Parathyroid adenoma (tissue), 2 donors: ENCODE measurements at regions not wholly inside any gene's neighbourhood (a gene's known extent, or its start where the extent isn't known, plus 50 kb on each side); places are given as distances from the start of the nearest gene placed in this dataset.

ENCODE experiments used
- H2AFZ ChIP-seq: fragments of 300-600 bp; sonication (generic); one replicate; pipeline ENCODE4 v1.7.0; 2017; ENCODE audit warnings: antibody characterized with exemption, mild to moderate bottlenecking
- H3K27ac ChIP-seq: fragments of 300-600 bp; sonication (generic); one replicate; pipeline ENCODE4 v1.7.0; 2017
- H3K27me3 ChIP-seq: fragments of 300-600 bp; sonication (generic); one replicate; pipeline ENCODE4 v1.7.0; 2017; ENCODE audit warnings: low read length; ENCODE audit not compliant: control insufficient read depth, insufficient read depth
- H3K36me3 ChIP-seq: fragments of 300-600 bp; sonication (generic); one replicate; pipeline ENCODE4 v1.7.0; 2017; ENCODE audit warnings: low read length; ENCODE audit not compliant: control insufficient read depth, insufficient read depth
- H3K4me1 ChIP-seq: fragments of 300-600 bp; sonication (generic); one replicate; pipeline ENCODE4 v1.7.0; 2017; ENCODE audit warnings: control low read depth
- H3K4me2 ChIP-seq: fragments of 300-600 bp; sonication (generic); one replicate; pipeline ENCODE4 v1.7.0; 2017; ENCODE audit warnings: low read length
- H3K4me3 ChIP-seq: fragments of 300-600 bp; sonication (generic); one replicate; pipeline ENCODE4 v1.7.0; 2017; ENCODE audit warnings: low read depth, low read length
- H3K79me2 ChIP-seq: fragments of 300-600 bp; sonication (generic); one replicate; pipeline ENCODE4 v1.7.0; 2017; ENCODE audit warnings: control low read depth
- H3K9ac ChIP-seq: fragments of 300-600 bp; sonication (generic); one replicate; pipeline ENCODE4 v1.7.0; 2017; ENCODE audit warnings: mild to moderate bottlenecking
- H3K9me3 ChIP-seq: fragments of 300-600 bp; sonication (generic); one replicate; pipeline ENCODE4 v1.7.0; 2017; ENCODE audit warnings: low read length; ENCODE audit not compliant: control insufficient read depth
- TF ChIP-seq, protein P1 (sequence below): fragments of 300-600 bp; sonication (generic); IDR thresholded peaks from one replicate; pipeline ENCODE4 v1.7.0; 2017; ENCODE audit warnings: antibody characterized with exemption, mild to moderate bottlenecking
- donor health status: primary hyperparathyroidism.

DNA sequence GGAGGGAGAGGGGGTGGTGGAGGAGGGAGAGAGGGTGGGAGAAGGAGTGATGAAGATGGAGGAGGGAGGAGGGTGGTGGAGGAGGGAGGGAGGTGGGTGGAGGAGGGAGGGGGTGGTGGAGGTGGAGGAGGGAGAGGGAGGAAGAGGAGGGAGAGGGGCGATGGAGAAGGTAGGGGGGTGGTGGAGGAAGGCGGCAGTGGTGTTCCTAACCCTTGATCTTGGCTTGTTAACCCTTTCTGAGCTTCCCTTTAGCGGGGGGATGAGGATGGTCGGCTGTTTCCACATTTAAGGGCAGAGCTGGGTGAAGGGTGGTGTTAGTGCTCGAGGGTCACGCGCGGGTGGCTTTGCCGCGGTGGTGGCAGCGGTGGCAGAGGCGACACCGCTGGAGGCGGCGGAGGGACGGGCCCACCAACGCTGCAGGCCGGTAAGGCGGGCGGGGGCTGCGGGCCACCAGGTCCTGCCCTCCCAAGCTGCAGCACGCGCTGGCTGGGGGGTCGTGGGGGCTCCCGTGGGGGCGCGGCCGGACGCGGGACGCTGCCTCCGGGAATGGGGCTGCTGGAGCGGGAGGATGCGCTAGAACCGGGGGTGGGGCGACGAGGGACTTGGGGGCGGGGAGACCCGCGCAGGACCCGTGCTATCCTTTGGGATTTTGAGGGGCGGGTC, 156.3 kb downstream of the PTPN11 start:
- Histone ChIP-seq H3K9me3 (no peaks in the 10 kb centered on the region), H3K27me3 (peaks cover 2% of the 10 kb centered on the region), H2AFZ (no peak overlapping the region), H3K9ac (no peak overlapping the region), H3K4me1 (peaks cover 9% of the 10 kb centered on the region), H3K4me3 (no peak overlapping the region), H3K27ac (no peak overlapping the region), H3K4me2 (no peak overlapping the region), H3K79me2 (no peaks in the 10 kb centered on the region), H3K36me3 (no peaks in the 10 kb centered on the region)
- TF ChIP-seq, protein P1, sequence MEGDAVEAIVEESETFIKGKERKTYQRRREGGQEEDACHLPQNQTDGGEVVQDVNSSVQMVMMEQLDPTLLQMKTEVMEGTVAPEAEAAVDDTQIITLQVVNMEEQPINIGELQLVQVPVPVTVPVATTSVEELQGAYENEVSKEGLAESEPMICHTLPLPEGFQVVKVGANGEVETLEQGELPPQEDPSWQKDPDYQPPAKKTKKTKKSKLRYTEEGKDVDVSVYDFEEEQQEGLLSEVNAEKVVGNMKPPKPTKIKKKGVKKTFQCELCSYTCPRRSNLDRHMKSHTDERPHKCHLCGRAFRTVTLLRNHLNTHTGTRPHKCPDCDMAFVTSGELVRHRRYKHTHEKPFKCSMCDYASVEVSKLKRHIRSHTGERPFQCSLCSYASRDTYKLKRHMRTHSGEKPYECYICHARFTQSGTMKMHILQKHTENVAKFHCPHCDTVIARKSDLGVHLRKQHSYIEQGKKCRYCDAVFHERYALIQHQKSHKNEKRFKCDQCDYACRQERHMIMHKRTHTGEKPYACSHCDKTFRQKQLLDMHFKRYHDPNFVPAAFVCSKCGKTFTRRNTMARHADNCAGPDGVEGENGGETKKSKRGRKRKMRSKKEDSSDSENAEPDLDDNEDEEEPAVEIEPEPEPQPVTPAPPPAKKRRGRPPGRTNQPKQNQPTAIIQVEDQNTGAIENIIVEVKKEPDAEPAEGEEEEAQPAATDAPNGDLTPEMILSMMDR, result no peak

DNA sequence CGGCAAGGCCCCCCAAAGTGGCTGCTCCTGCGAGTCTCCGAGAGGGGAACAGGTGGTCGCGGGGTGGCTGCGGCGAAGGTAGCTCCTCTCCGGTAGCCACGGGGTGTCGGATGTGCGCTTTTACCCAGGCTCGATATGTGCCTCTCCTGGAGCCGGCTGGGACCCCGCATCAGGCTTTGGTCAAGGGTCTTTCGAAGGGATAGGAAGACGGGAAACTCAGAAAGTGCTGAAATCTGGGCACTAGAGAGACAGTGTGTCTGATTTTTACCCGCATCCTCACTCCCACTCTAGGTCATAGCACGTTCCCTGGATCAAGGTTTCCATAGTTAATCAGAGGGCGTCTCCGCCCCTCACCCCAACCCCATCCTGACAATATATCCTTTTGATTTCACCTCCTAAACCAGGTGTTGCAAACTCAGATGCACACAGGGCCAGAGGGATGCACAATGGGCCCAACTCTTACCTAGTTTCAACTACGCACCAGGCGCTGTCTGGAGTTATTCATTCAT, 156.9 kb downstream of the PTPN11 start:
- Histone ChIP-seq H3K36me3 (no peaks in the 10 kb centered on the region), H3K27me3 (no peaks in the 10 kb centered on the region), H3K9ac (no peak overlapping the region), H2AFZ (no peak overlapping the region), H3K4me1 (peaks cover 9% of the 10 kb centered on the region), H3K27ac (no peak overlapping the region), H3K4me2 (no peak overlapping the region), H3K79me2 (no peaks in the 10 kb centered on the region), H3K4me3 (no peak overlapping the region), H3K9me3 (no peaks in the 10 kb centered on the region)
- TF ChIP-seq, protein P1, result no peak

DNA sequence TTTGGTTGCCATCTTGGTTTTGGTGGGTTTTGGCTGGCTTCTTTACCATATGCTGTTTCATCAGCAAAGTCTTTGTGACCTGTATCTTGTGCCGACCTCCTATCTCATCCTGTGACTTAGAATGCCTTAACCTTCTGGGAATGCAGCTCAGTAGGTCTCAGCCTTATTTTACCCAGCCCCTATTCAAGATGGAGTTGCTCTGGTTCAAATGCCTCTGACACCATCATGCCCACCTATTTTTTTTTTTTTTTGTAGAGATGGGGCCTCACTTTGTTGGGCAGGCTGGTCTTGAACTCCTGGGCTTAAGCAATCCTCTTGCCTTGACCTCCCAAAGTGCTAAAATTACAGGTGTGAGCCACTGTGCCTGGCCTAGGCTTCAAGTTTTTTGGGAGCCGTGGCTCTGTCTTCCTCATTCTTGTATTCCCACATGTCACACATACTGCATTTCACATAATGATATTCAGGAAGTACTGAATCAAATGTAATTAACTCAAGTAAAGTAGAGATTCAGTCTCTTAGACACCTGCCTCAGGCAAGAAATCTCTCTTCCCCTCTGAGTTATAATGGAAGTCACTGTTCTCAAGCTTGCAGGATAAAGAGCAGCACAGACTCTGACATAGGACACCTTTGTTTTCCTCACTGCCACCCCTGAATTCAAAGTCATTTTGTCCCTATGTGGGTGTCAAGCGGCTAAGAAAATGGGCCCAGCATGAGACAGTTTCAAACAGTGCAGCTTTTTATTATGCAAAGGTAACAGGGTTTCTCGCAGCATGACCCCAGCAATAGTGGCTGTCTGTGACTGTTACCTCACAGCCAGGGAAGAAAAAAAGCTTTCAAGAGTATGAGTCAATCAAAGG, 159.0 kb downstream of the PTPN11 start:
- H3K79me2 ChIP-seq, result no peaks in the 10 kb centered on the region
- no peak overlapping the region for H2AFZ ChIP-seq
- H3K4me2 ChIP-seq, result no peak overlapping the region
- no peak overlapping the region for H3K9ac ChIP-seq
- H3K4me1 ChIP-seq, result peaks cover 9% of the 10 kb centered on the region
- no peaks in the 10 kb centered on the region for H3K27me3 ChIP-seq
- no peaks in the 10 kb centered on the region for H3K9me3 ChIP-seq
- no peak overlapping the region for H3K27ac ChIP-seq
- TF ChIP-seq, protein P1, result no peak
- no peaks in the 10 kb centered on the region for H3K36me3 ChIP-seq
- H3K4me3 ChIP-seq, result no peak overlapping the region

DNA sequence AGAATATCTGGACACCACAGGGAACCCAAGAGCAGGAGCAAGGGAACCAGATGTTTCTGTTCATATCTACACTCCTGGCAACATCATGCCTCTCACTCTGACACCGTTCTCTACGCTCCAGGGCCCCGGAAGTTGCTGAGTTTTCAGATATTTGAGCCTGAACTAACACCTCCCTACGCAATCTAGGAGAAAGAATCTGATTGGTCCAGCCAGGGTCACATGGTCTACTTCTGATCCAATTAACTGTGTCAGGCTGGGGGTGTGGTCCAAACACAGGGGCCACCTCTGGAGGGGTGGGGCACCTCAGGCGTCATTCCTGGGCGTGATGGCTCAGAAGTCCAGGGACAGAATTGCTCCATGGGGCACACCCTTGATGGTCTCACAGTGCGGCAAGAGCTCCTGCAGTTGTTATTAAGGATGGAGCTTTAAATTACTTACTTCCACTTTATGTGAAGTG, 165.5 kb downstream of the PTPN11 start:
- no peaks in the 10 kb centered on the region for H3K9me3 ChIP-seq
- H3K4me1 ChIP-seq, result no peaks in the 10 kb centered on the region
- H3K79me2 ChIP-seq, result no peaks in the 10 kb centered on the region
- H3K4me3 ChIP-seq, result no peak overlapping the region
- H3K9ac ChIP-seq, result no peak overlapping the region
- no peak overlapping the region for H2AFZ ChIP-seq
- TF ChIP-seq, protein P1, result no peak
- H3K27me3 ChIP-seq, result no peaks in the 10 kb centered on the region
- H3K4me2 ChIP-seq, result no peak overlapping the region
- no peak overlapping the region for H3K27ac ChIP-seq
- H3K36me3 ChIP-seq, result no peaks in the 10 kb centered on the region
